HEK293T (cell line): ENCODE measurements at regions not wholly inside any gene's neighbourhood (a gene's known extent, or its start where the extent isn't known, plus 50 kb on each side); places are given as distances from the start of the nearest gene placed in this dataset.

Experiments used
- ARNT ChIP-seq: fragments of 450-650 bp; IDR thresholded peaks from 2 replicates; pipeline ENCODE4 v1.6.1; 2017; ENCODE audit warnings: mild to moderate bottlenecking
- BHLHE40 ChIP-seq: fragments of 450-650 bp; IDR thresholded peaks from 2 replicates; pipeline ENCODE4 v1.6.1; 2016; ENCODE audit warnings: mild to moderate bottlenecking, moderate library complexity, borderline replicate concordance
- CTBP1 ChIP-seq: fragments of 450-650 bp; IDR thresholded peaks from 2 replicates; pipeline ENCODE4 v1.6.1; 2016; ENCODE audit warnings: borderline replicate concordance
- ELF4 ChIP-seq: fragments of 450-650 bp; IDR thresholded peaks from 2 replicates; pipeline ENCODE4 v1.6.1; 2017; ENCODE audit warnings: antibody characterized with exemption
- FOXA1 ChIP-seq: fragments of 450-650 bp; IDR thresholded peaks from 2 replicates; pipeline ENCODE4 v1.6.1; 2016; ENCODE audit warnings: mild to moderate bottlenecking
- FOXK2 ChIP-seq: fragments of 450-650 bp; IDR thresholded peaks from 2 replicates; pipeline ENCODE4 v1.6.1; 2016; ENCODE audit warnings: mild to moderate bottlenecking
- FOXM1 ChIP-seq: fragments of 450-650 bp; IDR thresholded peaks from 2 replicates; pipeline ENCODE4 v1.6.1; 2017; ENCODE audit warnings: mild to moderate bottlenecking, borderline replicate concordance
- HDGF ChIP-seq: fragments of 450-650 bp; IDR thresholded peaks from 2 replicates; pipeline ENCODE4 v1.6.1; 2017; ENCODE audit warnings: antibody characterized with exemption, borderline replicate concordance
- L3MBTL2 ChIP-seq: fragments of 450-650 bp; conservative IDR thresholded peaks from 2 replicates; pipeline ENCODE4 v1.6.1; 2016; ENCODE audit warnings: mild to moderate bottlenecking
- LEF1 ChIP-seq: fragments of 450-650 bp; IDR thresholded peaks from 2 replicates; pipeline ENCODE4 v1.6.1; 2017; ENCODE audit warnings: mild to moderate bottlenecking, borderline replicate concordance
- PKNOX1 ChIP-seq: fragments of 450-650 bp; IDR thresholded peaks from 2 replicates; pipeline ENCODE4 v1.6.1; 2016
- SP1 ChIP-seq: fragments of 450-650 bp; IDR thresholded peaks from 2 replicates; pipeline ENCODE4 v1.6.1; 2017
- SUZ12 ChIP-seq: fragments of 450-650 bp; IDR thresholded peaks from 2 replicates; pipeline ENCODE4 v1.6.1; 2016; ENCODE audit warnings: mild to moderate bottlenecking
- ZNF384 ChIP-seq: fragments of 450-650 bp; IDR thresholded peaks from 2 replicates; pipeline ENCODE4 v1.6.1; 2016

GRCh38 chr9:7245976-7246580 is 488.3 kb downstream of the KDM4C start:
- TF ChIP-seq FOXM1 = no peak
- TF ChIP-seq SP1 = no peak
- TF ChIP-seq SUZ12 = no peak
- no peak for TF ChIP-seq FOXK2
- TF ChIP-seq PKNOX1 = no peak
- no peak for TF ChIP-seq BHLHE40
- no peak for TF ChIP-seq ZNF384
- TF ChIP-seq ELF4 = no peak
- TF ChIP-seq HDGF = no peak
- no peak for TF ChIP-seq L3MBTL2
- no peak for TF ChIP-seq FOXA1
- TF ChIP-seq CTBP1 = no peak
- TF ChIP-seq ARNT = no peak
- TF ChIP-seq LEF1 = no peak
